Activated effector memory CD4-positive, alpha-beta T cell treated with Interleukin-2 at 50 U/mL for 16 hours (primary cell): ENCODE measurements at regions not wholly inside any gene's neighbourhood (a gene's known extent, or its start where the extent isn't known, plus 50 kb on each side); places are given as distances from the start of the nearest gene placed in this dataset.
"Not testable (repeated sequence)": the region's sequence is repeated elsewhere in the genome, so short reads cannot be mapped to it uniquely, and the experiment has no call there.

Experiments
- DNase-seq: peaks from one replicate; pipeline ENCODE4 v3.0.0-alpha.2; 2020

GRCh38 chr11:135075740-135076139, 663.7 kb upstream of the B3GAT1 start:
- peak; percentile 9 for DNase-seq

GRCh38 chr11:135074397-135074998, 662.5 kb upstream of the B3GAT1 start:
- no peak for DNase-seq

DNA sequence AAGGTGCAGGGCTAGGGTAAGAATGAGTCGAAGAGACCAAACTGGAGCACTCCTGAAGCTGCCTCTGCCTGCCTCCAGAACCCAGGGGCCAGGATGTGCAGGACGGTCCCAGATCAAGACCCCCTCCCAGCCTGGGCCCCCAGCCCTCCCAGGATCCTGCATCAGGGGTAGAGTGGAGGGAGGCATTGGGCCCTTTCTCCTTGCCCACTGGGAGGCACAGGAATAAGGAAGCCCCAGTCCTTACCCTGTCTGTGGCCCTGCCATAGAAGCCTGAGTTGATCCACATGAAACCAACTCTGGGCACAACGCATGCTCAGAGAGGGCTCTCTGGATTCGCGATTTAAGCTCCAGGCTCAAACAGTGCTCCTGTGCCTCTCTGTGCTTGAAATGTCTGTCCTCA, 661.8 kb upstream of the B3GAT1 start:
- no peak for DNase-seq

DNA sequence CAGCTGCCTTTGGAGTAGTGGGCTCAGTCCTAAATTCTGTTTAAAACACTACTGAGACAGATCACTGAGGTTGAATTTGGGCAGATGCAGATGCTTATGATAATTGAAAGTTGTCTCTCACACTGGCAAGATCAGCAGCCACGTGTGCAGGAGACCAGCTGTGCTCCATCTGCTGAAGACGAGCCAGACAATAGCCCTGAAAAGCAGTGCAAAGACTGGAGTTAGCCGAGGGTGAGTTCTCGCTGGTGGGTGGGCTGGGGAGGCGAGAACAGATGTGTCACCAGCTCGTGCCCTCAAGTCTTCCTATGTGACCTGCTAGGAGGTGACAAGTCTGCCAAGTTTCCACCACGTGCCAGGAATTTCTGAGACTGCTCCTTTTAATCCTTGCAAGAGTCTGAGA, 661.3 kb upstream of the B3GAT1 start:
- DNase-seq = no peak

DNA sequence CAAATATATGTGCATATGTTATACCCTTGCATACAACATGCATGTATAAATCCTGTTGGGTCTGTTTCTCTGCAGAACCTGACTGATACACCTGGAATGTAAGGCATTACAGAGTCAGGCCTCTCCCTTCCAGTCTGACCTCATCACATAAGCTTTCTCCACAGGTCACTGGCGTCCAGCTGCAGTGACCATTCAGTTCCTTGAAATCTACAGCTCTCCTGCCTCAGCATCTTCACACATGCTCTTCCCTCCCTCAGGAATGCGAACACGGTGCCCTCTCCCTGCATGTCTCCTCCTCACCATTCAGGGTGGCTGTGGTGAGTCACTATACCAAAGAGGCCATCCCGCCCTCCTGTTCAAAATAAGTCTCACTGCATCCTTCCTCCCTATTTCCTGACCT, 657.8 kb upstream of the B3GAT1 start:
- DNase-seq = no peak

DNA sequence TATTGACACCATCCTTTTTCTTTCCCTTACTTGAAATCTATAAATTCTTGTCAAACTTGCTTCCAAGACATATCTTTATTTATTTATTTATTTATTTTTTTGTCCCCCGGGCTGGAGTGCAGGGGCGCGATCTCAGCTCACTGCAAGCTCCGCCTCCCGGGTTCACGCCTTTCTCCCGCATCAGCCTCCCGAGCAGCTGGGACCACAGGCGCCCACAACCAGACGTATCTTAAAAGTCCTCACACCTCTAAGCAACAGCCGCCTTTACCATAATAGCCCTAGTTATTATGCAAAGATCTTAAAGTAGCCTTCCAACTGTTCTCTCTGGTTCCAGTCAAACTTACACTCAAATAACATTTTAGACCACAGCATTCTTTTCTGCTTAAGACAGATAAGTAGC, 657.0 kb upstream of the B3GAT1 start:
- no peak for DNase-seq

GRCh38 chr11:135062994-135063393, 651.0 kb upstream of the B3GAT1 start:
- DNase-seq = no peak

DNA sequence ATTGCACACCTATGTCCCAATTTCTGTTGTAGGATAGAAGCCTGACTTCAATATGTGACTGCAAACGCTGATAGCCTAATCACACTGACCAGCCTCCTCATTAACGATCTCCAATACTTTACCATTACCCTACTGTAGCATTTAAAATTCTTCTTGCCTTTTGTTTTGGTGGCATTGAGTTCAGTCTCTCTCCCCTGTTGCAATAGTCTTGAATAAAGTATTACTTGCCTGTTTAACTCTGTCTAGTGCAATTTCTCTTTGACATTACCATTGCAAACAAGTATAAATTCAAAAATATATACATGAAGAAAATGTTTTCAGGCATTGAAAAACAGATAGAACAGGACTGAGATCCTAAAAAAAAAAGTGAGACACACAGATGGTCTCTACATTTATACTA, 649.1 kb upstream of the B3GAT1 start:
- no peak for DNase-seq

DNA sequence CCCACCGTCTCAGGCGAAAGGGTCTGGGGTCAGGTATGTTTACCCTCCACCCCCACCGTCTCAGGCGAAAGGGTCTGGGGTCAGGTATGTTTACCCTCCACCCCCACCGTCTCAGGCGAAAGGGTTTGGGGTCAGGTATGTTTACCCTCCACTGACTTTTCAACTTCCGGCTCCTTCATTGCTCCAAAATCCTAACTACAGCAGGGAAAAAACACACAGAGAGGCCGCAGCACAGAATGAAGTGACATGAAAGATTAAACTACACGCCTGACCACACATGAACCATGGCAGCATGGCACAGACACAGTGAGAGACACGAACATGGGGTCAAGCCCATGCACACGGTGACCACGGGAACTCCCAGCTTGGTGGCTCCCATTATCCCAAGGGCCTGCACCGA, 634.9 kb upstream of the B3GAT1 start:
- no peak for DNase-seq

DNA sequence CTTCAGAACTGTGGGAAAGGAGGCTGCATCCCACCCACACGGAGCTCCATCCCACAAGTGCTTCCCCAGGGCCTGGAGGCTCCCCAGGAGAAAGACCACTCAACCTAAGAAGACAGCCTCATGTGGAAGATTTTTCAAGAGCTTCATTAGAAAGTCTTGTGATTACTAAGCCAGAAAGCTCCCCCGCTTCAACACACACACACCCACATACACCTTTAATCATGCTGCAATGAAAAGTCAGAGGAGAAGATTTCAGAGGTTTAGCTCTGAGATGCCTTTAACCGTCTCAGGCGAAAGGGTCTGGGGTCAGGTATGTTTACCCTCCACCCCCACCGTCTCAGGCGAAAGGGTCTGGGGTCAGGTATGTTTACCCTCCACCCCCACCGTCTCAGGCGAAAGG, 634.5 kb upstream of the B3GAT1 start:
- DNase-seq = no peak

DNA sequence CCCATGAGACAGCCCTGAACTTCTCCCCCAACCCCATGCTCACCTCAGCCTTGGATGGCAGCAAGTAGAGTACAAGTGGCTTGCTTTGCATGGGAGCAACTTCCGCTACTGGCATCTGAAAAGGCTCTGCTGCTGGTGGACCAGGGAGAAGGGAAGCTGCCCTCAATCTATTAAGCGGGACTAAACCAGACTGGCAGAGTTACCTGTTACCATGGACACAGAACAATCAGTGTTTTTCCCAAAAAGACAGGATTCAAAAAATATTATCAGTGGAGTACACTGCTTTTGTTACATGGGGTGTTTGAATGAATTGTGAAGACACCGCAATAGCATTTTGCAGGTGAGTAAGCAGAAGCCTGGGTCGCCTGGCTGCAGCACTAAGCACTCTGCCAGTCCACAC, 631.4 kb upstream of the B3GAT1 start:
- DNase-seq = no peak

DNA sequence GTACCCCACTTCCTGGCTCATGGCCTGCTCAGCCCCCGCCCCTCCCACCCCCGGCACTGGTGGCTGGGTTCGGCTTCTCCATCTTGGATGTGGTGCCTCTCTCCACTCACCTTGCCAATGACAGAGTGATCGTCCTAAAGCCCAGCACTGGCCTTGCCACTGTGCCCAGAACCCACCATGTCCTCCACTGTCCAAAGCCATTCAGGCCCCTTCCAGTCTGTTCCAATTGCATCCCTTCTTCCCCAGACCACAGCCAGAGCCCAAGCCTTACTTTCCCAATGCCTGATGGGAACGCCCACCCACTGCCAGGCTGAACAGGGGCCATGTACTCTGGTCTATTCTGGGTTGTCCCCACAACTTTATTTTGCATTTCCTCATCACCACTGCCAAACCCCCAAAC, 625.8 kb upstream of the B3GAT1 start:
- no peak for DNase-seq

DNA sequence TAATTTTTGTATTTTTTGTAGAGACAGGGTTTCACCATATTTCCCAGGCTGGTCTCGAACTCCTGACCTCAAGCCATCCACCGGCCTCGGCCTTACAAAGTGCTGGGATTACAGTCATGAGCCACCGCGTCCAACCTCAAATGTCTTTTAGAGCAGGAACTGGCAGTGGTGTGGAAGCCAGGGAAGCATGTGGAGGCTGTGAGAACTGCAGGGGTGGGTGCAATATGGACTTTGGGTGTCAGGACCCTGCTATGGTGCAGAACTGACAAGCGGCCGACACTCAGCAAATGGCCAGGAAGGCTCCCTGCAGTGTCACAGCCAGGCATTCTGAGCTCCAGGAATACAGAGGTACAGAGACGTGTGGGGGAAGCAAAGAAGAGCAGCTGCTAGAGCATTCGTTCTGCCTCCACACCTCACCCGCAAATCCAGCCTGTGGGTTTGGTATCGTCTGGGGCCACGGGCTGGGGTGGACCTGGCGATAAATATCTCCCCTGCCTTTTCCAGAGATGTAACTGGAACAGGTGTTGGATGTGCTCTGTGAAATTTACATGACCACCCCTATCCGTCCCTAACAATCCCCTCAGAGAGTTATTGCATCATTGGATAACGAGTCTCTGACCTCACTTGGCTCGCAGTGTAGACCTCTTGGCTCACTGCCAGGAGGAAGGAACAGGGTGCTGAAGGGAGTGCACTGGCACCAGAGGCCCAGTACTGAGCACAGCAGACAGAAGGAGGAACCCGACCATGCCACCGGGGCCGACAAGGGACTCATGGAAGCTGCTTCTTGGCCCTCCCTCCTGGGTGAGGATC, 624.7 kb upstream of the B3GAT1 start:
- no peak for DNase-seq

- no peak for DNase-seq
Measured at GRCh38 chr11:135035282-135035681, 623.2 kb upstream of the B3GAT1 start.

DNA sequence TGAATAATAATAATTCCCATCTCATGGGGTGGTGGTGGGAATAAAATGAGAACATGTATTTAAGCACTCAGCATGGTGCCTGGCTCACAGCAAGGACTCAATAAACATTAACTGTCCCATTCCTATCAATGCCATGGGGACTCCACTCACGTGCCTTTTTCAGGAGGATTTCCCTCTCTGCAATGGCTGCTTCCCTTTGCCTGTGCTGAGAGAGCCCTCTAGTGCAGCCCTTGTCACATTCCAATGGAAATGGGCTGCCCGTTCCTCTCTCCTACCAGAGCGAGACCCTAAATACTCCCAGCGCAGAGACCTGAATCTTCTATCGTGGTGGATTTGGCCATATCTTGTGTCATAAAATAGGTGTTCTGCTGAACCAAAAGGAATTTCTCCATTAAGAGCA, 621.5 kb upstream of the B3GAT1 start:
- DNase-seq = no peak

- no peak for DNase-seq
Measured at GRCh38 chr11:135031205-135031989, 619.4 kb upstream of the B3GAT1 start.

DNA sequence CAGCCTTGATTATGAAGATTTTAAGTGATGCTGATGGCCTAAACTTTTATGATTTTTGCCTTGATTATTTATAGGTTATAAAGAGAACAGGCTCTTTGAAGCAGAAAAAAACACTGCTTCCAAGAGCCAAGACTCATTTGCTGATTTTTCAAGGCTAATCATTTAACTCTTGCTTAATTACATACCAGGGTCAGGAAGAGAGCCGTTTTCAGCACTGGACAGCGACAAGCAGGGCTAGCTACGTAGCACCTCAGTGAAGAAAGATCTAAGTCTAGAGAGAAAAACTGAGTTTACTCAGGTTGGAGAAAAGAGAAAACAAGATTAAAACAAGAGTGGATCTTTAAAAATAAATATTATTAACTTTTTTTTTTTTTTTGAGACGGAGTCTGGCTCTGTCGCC, 615.4 kb upstream of the B3GAT1 start:
- no peak for DNase-seq

GRCh38 chr11:135023499-135023898, 611.5 kb upstream of the B3GAT1 start:
- DNase-seq = no peak

- no peak for DNase-seq
Measured at GRCh38 chr11:135022454-135022853, 610.4 kb upstream of the B3GAT1 start.

GRCh38 chr11:135019899-135020298, 607.9 kb upstream of the B3GAT1 start:
- no peak for DNase-seq

DNA sequence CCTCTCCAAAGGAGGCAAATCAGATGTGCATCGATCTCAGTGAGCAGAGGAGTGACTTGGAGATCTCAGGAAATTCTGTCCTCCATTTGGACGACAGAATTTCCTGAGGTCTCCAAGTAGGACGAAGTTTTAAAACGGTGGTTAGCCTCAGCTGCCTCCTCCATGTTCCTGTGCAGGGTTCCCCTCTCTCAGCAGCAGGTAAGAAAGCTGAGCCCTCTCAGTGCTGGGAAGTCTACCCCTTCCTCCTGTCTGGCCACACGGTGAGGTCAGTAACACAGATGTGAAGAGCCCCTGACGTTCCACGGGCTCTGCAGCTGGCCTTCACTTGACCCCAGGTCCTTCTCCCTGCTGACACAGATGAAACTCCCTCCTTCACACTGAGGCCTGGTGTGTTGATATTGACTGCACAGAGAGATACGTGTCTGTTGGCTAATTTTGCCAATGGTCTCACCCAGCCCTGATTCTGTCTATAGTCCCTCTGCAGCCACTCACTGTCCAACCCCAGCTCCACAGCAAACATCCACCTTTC, 607.4 kb upstream of the B3GAT1 start:
- DNase-seq = no peak

GRCh38 chr11:135017296-135017695, 605.3 kb upstream of the B3GAT1 start:
- DNase-seq = no peak

DNA sequence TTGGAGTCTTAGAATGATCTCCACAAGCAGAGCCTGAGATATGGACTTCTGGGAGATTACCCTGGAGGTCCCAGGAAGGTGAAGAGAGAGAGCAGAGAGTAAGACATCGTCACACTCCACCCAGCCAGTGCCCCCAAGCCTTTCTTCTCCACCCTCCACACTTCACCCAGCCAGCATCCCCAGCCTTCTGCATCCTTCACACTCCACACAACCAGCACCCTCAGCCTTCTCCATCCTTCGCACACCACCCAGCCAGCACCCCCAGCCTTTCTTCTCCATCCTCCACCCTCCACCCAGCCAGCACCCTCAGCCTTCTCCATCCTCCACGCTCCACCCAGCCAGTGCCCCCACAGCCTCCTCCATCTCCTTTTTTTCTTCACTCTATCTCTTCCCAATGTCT, 603.9 kb upstream of the B3GAT1 start:
- no peak for DNase-seq

DNA sequence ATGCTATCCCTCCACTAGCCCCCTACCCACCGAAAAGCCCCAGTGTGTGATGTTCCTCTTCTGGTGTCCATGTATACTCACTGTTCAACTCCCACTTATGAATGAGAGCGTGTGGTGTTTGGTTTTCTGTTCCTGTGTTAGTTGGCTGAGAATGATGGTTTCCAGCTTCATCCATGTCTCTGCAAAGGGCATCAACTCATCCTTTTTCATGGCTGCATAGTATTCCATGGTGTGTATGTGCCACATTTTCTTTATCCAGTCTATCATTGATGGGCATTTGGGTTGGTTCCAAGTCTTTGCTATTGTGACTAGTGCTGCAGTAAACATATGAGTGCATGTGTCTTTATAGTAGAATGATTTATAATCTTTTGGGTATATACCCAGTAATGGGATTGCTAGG, 599.3 kb upstream of the B3GAT1 start:
- not testable (repeated sequence) for DNase-seq
